A549 (cell line): ENCODE measurements at regions not wholly inside any gene's neighbourhood (a gene's known extent, or its start where the extent isn't known, plus 50 kb on each side); places are given as distances from the start of the nearest gene placed in this dataset.

Experiments
- ATAC-seq, 2 experiments: fragments of 200-7000 bp in 1 of 2; fragments of >200 bp in 1 of 2; cut with Nextera tagmentation in 1 of 2; cut with Tn5 transposase in 1 of 2; 3 replicates each; pipeline versions ENCODE4 v1.8.0 to v1.9.1; 2018 to 2020; ENCODE audit warnings: mild to moderate bottlenecking in 1 of 2, moderate library complexity in 1 of 2
- CTCF ChIA-PET: fragments of 300-600 bp; sonication (Branson Sonifier 250); formaldehyde crosslinking; extraction: SDS; loops from one replicate; lab custom pipeline; 2021; ENCODE audit warnings: antibody characterized with exemption, inconsistent platforms; lab: Yijun Ruan, JAX
- POLR2A ChIA-PET: fragments of 350-600 bp; formaldehyde crosslinking; extraction: SDS; loops from one replicate; lab custom pipeline; 2021; ENCODE audit warnings: antibody characterized with exemption, inconsistent platforms; lab: Yijun Ruan, JAX
- DNase-seq, 2 experiments: peaks; one replicate each; pipeline versions ENCODE4 v3.0.0 to v3.0.0-alpha.2; 2011 to 2016; ENCODE audit warnings: low read depth in 1 of 2, low spot score in 1 of 2
- FAIRE-seq: peaks from 2 replicates; lab custom pipeline; 2011; peaks lifted over from hg19 to GRCh38; lab: Jason Lieb, UNC
- H3K27ac ChIP-seq, 2 experiments: fragments of >200 bp; sonication (Bioruptor Twin); formaldehyde crosslinking; 3 replicates each; pipeline ENCODE4 v1.5.1; 2016 to 2017
- H3K4me1 ChIP-seq: fragments of >200 bp; sonication (Bioruptor Twin); formaldehyde crosslinking; 3 replicates; pipeline ENCODE4 v1.6.1; 2016
- H3K4me2 ChIP-seq: fragments of >200 bp; sonication (Bioruptor Twin); formaldehyde crosslinking; 3 replicates; pipeline ENCODE4 v1.6.1; 2016
- H3K4me3 ChIP-seq: fragments of >200 bp; sonication (Bioruptor Twin); formaldehyde crosslinking; 3 replicates; pipeline ENCODE4 v1.5.1; 2016
- H3K9me3 ChIP-seq: fragments of >200 bp; sonication (Bioruptor Twin); formaldehyde crosslinking; 3 replicates; pipeline ENCODE4 v1.6.1; 2016
- ATOH8 ChIP-seq: fragments of 250-450 bp; sonication (Bioruptor Pico); IDR thresholded peaks from 2 replicates; pipeline ENCODE4 v1.5.0; 2020; ENCODE audit warnings: low read depth, mild to moderate bottlenecking, moderate library complexity
- BCL3 ChIP-seq: fragments of >200 bp; sonication (Bioruptor Twin); formaldehyde crosslinking; IDR thresholded peaks from 3 replicates; pipeline ENCODE4 v1.6.1; 2016
- CEBPB ChIP-seq, 2 experiments: fragments of >200 bp in 1 of 2; sonication (Bioruptor Twin) in 1 of 2; formaldehyde crosslinking in 1 of 2; IDR thresholded peaks; 2 replicates each; pipeline ENCODE4 v1.6.1; 2012 to 2016
- EHF ChIP-seq: fragments of 250-450 bp; sonication (Bioruptor Pico); IDR thresholded peaks from 2 replicates; pipeline ENCODE4 v1.5.0; 2020; ENCODE audit warnings: mild to moderate bottlenecking
- EHMT2 ChIP-seq: fragments of 200-600 bp; sonication (generic); IDR thresholded peaks from 2 replicates; pipeline ENCODE4 v1.6.1; 2016; ENCODE audit warnings: antibody characterized with exemption, low read depth, mild to moderate bottlenecking, moderate library complexity
- FOSL2 ChIP-seq, 2 experiments: fragments of 450-650 bp in 1 of 2; fragments of >200 bp in 1 of 2; sonication (Bioruptor Twin) in 1 of 2; formaldehyde crosslinking; IDR thresholded peaks; 2 replicates each; pipeline versions ENCODE4 v1.5.0 to v1.6.1; 2016 to 2020; ENCODE audit warnings: mild to moderate bottlenecking in 1 of 2, moderate library complexity in 1 of 2
- FOXS1 ChIP-seq: fragments of 250-450 bp; sonication (Bioruptor Pico); IDR thresholded peaks from 2 replicates; pipeline ENCODE4 v1.5.0; 2020; ENCODE audit warnings: mild to moderate bottlenecking, moderate library complexity
- GATA3 ChIP-seq: IDR thresholded peaks from 2 replicates; pipeline ENCODE4 v1.6.1; 2012; ENCODE audit warnings: borderline replicate concordance
- HMGXB4 ChIP-seq: fragments of 250-450 bp; sonication (Bioruptor Pico); IDR thresholded peaks from 2 replicates; pipeline ENCODE4 v1.5.0; 2021; ENCODE audit warnings: mild to moderate bottlenecking, moderate library complexity, borderline replicate concordance
- HOXB13 ChIP-seq: fragments of 250-450 bp; sonication (Bioruptor Pico); IDR thresholded peaks from 2 replicates; pipeline ENCODE4 v1.5.0; 2020; ENCODE audit warnings: low read depth, mild to moderate bottlenecking, moderate library complexity
- JUN ChIP-seq, 2 experiments: fragments of >200 bp; sonication (Bioruptor Twin); formaldehyde crosslinking; IDR thresholded peaks; 2 replicates in 1 of 2; 3 replicates in 1 of 2; pipeline ENCODE4 v1.6.1; 2016 to 2017
- JUNB ChIP-seq: fragments of >200 bp; sonication (Bioruptor Twin); formaldehyde crosslinking; IDR thresholded peaks from 2 replicates; pipeline ENCODE4 v1.6.1; 2016
- MAX ChIP-seq: IDR thresholded peaks from 2 replicates; pipeline ENCODE4 v1.6.1; 2012
- NFE2L2 ChIP-seq: fragments of 150-350 bp; conservative IDR thresholded peaks from 2 replicates; pipeline ENCODE4 v1.6.1; 2014; ENCODE audit warnings: low read length
- NPAS2 ChIP-seq: fragments of 250-450 bp; sonication (Bioruptor Pico); IDR thresholded peaks from 2 replicates; pipeline ENCODE4 v1.8.0; 2022; ENCODE audit warnings: mild to moderate bottlenecking, moderate library complexity, borderline replicate concordance
- PHF8 ChIP-seq: fragments of 200-600 bp; sonication (generic); IDR thresholded peaks from 2 replicates; pipeline ENCODE4 v1.6.1; 2016; ENCODE audit warnings: low read depth, mild to moderate bottlenecking, antibody characterized with exemption, moderate library complexity, borderline replicate concordance
- POLR2A ChIP-seq: IDR thresholded peaks from 2 replicates; pipeline ENCODE4 v1.6.1; 2012; ENCODE audit warnings: mild to moderate bottlenecking, low read length
- POLR2AphosphoS2 ChIP-seq: conservative IDR thresholded peaks from 2 replicates; pipeline ENCODE4 v1.6.1; 2012; ENCODE audit warnings: low read length, improper control_type of control experiment, inconsistent platforms
- REST ChIP-seq: fragments of 200-600 bp; sonication (generic); IDR thresholded peaks from 2 replicates; pipeline ENCODE4 v1.6.1; 2016; ENCODE audit warnings: antibody characterized with exemption, mild to moderate bottlenecking, moderate library complexity
- RNF2 ChIP-seq: fragments of 200-600 bp; sonication (generic); IDR thresholded peaks from 2 replicates; pipeline ENCODE4 v1.6.1; 2016; ENCODE audit warnings: low read depth, mild to moderate bottlenecking, antibody characterized with exemption, moderate library complexity, borderline replicate concordance
- ZC3H11A ChIP-seq: fragments of 450-650 bp; IDR thresholded peaks from 2 replicates; pipeline ENCODE4 v1.6.1; 2014; ENCODE audit warnings: antibody characterized with exemption, mild to moderate bottlenecking
- ZFP36 ChIP-seq: fragments of 450-650 bp; IDR thresholded peaks from 2 replicates; pipeline ENCODE4 v1.6.1; 2014; ENCODE audit warnings: borderline replicate concordance; ENCODE audit not compliant: partially characterized antibody
- ZSCAN20 ChIP-seq: fragments of 250-450 bp; sonication (Bioruptor Pico); IDR thresholded peaks from 2 replicates; pipeline ENCODE4 v1.8.0; 2022; ENCODE audit warnings: mild to moderate bottlenecking, moderate library complexity
- WGBS: methylation state at CpG from one replicate; pipeline ENCODE4 v1.1.6; 2017; ENCODE audit errors: missing lambda C conversion rate; 5-methylcytosine and 5-hydroxymethylcytosine counted together

GRCh38 chr5:167061695-167062094, 1229.8 kb upstream of the WWC1 start:
- no peak for FAIRE-seq
- POLR2A ChIA-PET: no interaction called here

GRCh38 chr5:167063116-167063515, 1228.3 kb upstream of the WWC1 start:
- DNase-seq: no peak
- FAIRE-seq: no peak
- no peaks in the 10 kb centered on the region for H3K4me1 ChIP-seq
- CTCF ChIA-PET: no interaction called here
- no peak overlapping the region for H3K4me2 ChIP-seq
- POLR2A ChIA-PET: no interaction called here
- H3K27ac ChIP-seq: no peak overlapping the region
- H3K4me3 ChIP-seq: no peak overlapping the region
- WGBS: 0% methylated on average over 4 of the region's 4 CpGs
- ATAC-seq: no peak
- no peaks in the 10 kb centered on the region for H3K9me3 ChIP-seq
- no peak for TF ChIP-seq HMGXB4
- no peak for TF ChIP-seq JUN (IDR thresholded peaks at IDR 0.05)
- no peak for TF ChIP-seq RNF2
- no peak for TF ChIP-seq ZC3H11A
- TF ChIP-seq FOSL2 (IDR thresholded peaks at IDR 0.05): no peak
- TF ChIP-seq FOSL2 (CRISPR knock-in tag; IDR thresholded peaks at IDR 0.05): no peak
- no peak for TF ChIP-seq PHF8
- no peak for TF ChIP-seq REST
- no peak for TF ChIP-seq ATOH8
- no peak for TF ChIP-seq NPAS2 (CRISPR knock-in tag)
- TF ChIP-seq JUNB: no peak
- no peak for TF ChIP-seq GATA3
- no peak for TF ChIP-seq EHF (CRISPR knock-in tag)

More at GRCh38 chr5:167061695-167062094, 1229.8 kb upstream of the WWC1 start:
- H3K4me1 ChIP-seq: no peaks in the 10 kb centered on the region
- TF ChIP-seq ZFP36 (no peak), HOXB13 (no peak), POLR2AphosphoS2 (no peak), CEBPB (IDR thresholded peaks at IDR 0.05) (no peak), FOXS1 (CRISPR knock-in tag) (no peak), BCL3 (no peak), EHMT2 (no peak), POLR2A (no peak), FOSL2 (IDR thresholded peaks at IDR 0.05) (no peak), FOSL2 (CRISPR knock-in tag; IDR thresholded peaks at IDR 0.05) (no peak), NFE2L2 (no peak), MAX (no peak), REST (no peak), ZSCAN20 (CRISPR knock-in tag) (no peak), NPAS2 (CRISPR knock-in tag) (no peak)
- 2% methylated on average over 4 of the region's 4 CpGs for WGBS
- no peak overlapping the region for H3K4me3 ChIP-seq
- DNase-seq: no peak
- ATAC-seq: no peak
- H3K27ac ChIP-seq: no peak overlapping the region
- no peaks in the 10 kb centered on the region for H3K9me3 ChIP-seq
- no peak overlapping the region for H3K4me2 ChIP-seq
- CTCF ChIA-PET: no interaction called here
